CD4-positive, alpha-beta T cell treated with Interleukin-10 for 1 hour (primary cell): ENCODE measurements at regions not wholly inside any gene's neighbourhood (a gene's known extent, or its start where the extent isn't known, plus 50 kb on each side); places are given as distances from the start of the nearest gene placed in this dataset.

Experiments used
- DNase-seq: peaks from one replicate; pipeline ENCODE4 v3.0.0-alpha.2; 2020

GRCh38 chr13:85278851-85279250 lies 520.4 kb downstream of the SLITRK6 start:
- DNase-seq, result no peak

- DNase-seq, result no peak
Observed at GRCh38 chr13:85277748-85278147, 521.5 kb downstream of the SLITRK6 start.

- DNase-seq, result no peak
Observed at GRCh38 chr13:85266771-85267170, 532.4 kb downstream of the SLITRK6 start.

GRCh38 chr13:85266331-85266730 lies 532.9 kb downstream of the SLITRK6 start:
- no peak for DNase-seq

- DNase-seq, result no peak
Observed at GRCh38 chr13:85265296-85265695, 533.9 kb downstream of the SLITRK6 start.

- DNase-seq, result no peak
Observed at GRCh38 chr13:85262499-85262898, 536.7 kb downstream of the SLITRK6 start.

- no peak for DNase-seq
Observed at GRCh38 chr13:85261757-85262346, 537.4 kb downstream of the SLITRK6 start.

GRCh38 chr13:85260896-85261295 lies 538.3 kb downstream of the SLITRK6 start:
- no peak for DNase-seq

GRCh38 chr13:85255978-85256377 lies 543.2 kb downstream of the SLITRK6 start:
- no peak for DNase-seq

- DNase-seq, result no peak
Observed at GRCh38 chr13:85254641-85255040, 544.6 kb downstream of the SLITRK6 start.

GRCh38 chr13:85249151-85249550 lies 550.1 kb downstream of the SLITRK6 start:
- DNase-seq, result no peak

- DNase-seq, result no peak
Observed at GRCh38 chr13:85247780-85248179, 551.4 kb downstream of the SLITRK6 start.

- DNase-seq, result no peak
Observed at GRCh38 chr13:85243831-85244230, 555.4 kb downstream of the SLITRK6 start.

GRCh38 chr13:85241060-85241459 lies 558.2 kb downstream of the SLITRK6 start:
- DNase-seq, result no peak

- no peak for DNase-seq
Observed at GRCh38 chr13:85236413-85236812, 562.8 kb downstream of the SLITRK6 start.

- DNase-seq, result no peak
Observed at GRCh38 chr13:85230691-85231093, 568.5 kb downstream of the SLITRK6 start.

GRCh38 chr13:85228692-85229091 lies 570.5 kb downstream of the SLITRK6 start:
- DNase-seq, result no peak

- DNase-seq, result no peak
Observed at GRCh38 chr13:85223883-85224656, 575.1 kb downstream of the SLITRK6 start.

GRCh38 chr13:85216576-85216975 lies 582.6 kb downstream of the SLITRK6 start:
- no peak for DNase-seq

GRCh38 chr13:85212692-85213091 lies 586.5 kb downstream of the SLITRK6 start:
- no peak for DNase-seq

GRCh38 chr13:85204668-85205344 lies 594.4 kb downstream of the SLITRK6 start:
- no peak for DNase-seq

GRCh38 chr13:85197431-85197830 lies 601.8 kb downstream of the SLITRK6 start:
- no peak for DNase-seq

GRCh38 chr13:85194482-85194881 lies 604.7 kb downstream of the SLITRK6 start:
- DNase-seq, result no peak
